NCI-H1930 (cell line): ENCODE measurements at regions not wholly inside any gene's neighbourhood (a gene's known extent, or its start where the extent isn't known, plus 50 kb on each side); places are given as distances from the start of the nearest gene placed in this dataset.
"Not testable (repeated sequence)": the region's sequence is repeated elsewhere in the genome, so short reads cannot be mapped to it uniquely, and the experiment has no call there.

Experiments used
- DNase-seq, 2 experiments: peaks; one replicate each; lab custom pipeline; 2025; lab: John Stamatoyannopoulos, UW

GRCh38 chr7:69087281-69087680 is 511.0 kb upstream of the AUTS2 start:
- DNase-seq: not testable (repeated sequence)

- DNase-seq: no peak
These were observed 510.1 kb upstream of the AUTS2 start for GRCh38 chr7:69088185-69088584.

- no peak for DNase-seq
These were observed 507.3 kb upstream of the AUTS2 start for GRCh38 chr7:69090936-69091335.

GRCh38 chr7:69091521-69091920 is 506.8 kb upstream of the AUTS2 start:
- DNase-seq: no peak

- no peak for DNase-seq
These were observed 503.1 kb upstream of the AUTS2 start for GRCh38 chr7:69095127-69095526.

- no peak for DNase-seq
These were observed 502.6 kb upstream of the AUTS2 start for GRCh38 chr7:69095649-69096048.

- no peak for DNase-seq
These were observed 494.3 kb upstream of the AUTS2 start for GRCh38 chr7:69104023-69104422.

GRCh38 chr7:69105092-69105491 is 493.2 kb upstream of the AUTS2 start:
- DNase-seq: no peak

GRCh38 chr7:69105981-69106380 is 492.3 kb upstream of the AUTS2 start:
- no peak for DNase-seq

- DNase-seq: not testable (repeated sequence)
These were observed 491.8 kb upstream of the AUTS2 start for GRCh38 chr7:69106449-69106848.

- not testable (repeated sequence) for DNase-seq
These were observed 491.3 kb upstream of the AUTS2 start for GRCh38 chr7:69106946-69107345.

- no peak for DNase-seq
These were observed 490.2 kb upstream of the AUTS2 start for GRCh38 chr7:69108097-69108496.

GRCh38 chr7:69109246-69109645 is 489.0 kb upstream of the AUTS2 start:
- no peak for DNase-seq

- DNase-seq: no peak
These were observed 488.4 kb upstream of the AUTS2 start for GRCh38 chr7:69109879-69110278.

GRCh38 chr7:69110450-69111050 is 487.7 kb upstream of the AUTS2 start:
- DNase-seq: no peak

GRCh38 chr7:69114374-69114773 is 483.9 kb upstream of the AUTS2 start:
- DNase-seq: no peak

GRCh38 chr7:69115788-69116187 is 482.5 kb upstream of the AUTS2 start:
- DNase-seq: no peak

GRCh38 chr7:69116196-69116595 is 482.1 kb upstream of the AUTS2 start:
- DNase-seq: not testable (repeated sequence)

- DNase-seq: no peak
These were observed 475.3 kb upstream of the AUTS2 start for GRCh38 chr7:69122953-69123352.

GRCh38 chr7:69126896-69127479 is 471.3 kb upstream of the AUTS2 start:
- no peak for DNase-seq

- no peak for DNase-seq
These were observed 468.8 kb upstream of the AUTS2 start for GRCh38 chr7:69129524-69129923.

GRCh38 chr7:69129951-69130350 is 468.3 kb upstream of the AUTS2 start:
- no peak for DNase-seq

- DNase-seq: no peak
These were observed 467.9 kb upstream of the AUTS2 start for GRCh38 chr7:69130396-69130795.

GRCh38 chr7:69134316-69134715 is 464.0 kb upstream of the AUTS2 start:
- no peak for DNase-seq
